ENCODE measurements at regions not wholly inside any gene's neighbourhood (a gene's known extent, or its start where the extent isn't known, plus 50 kb on each side); places are given as distances from the start of the nearest gene placed in this dataset.

- H3K4me1 Mint-ChIP-seq = peaks cover 0 to 22% (median 14%) of the 10 kb centered on the region in 4 donors
- no peaks in the 10 kb centered on the region for H3K36me3 ChIP-seq (ENCODE audit: control insufficient read depth, insufficient read depth, low read length)
- H3K4me1 ChIP-seq (ENCODE audit: control insufficient read depth, insufficient read depth, low read length, poor library complexity, severe bottlenecking) = peaks cover 23% of the 10 kb centered on the region
- H3K4me3 Mint-ChIP-seq = peak overlapping the region; percentile 78 to 92 (median 86)
- H3K27me3 ChIP-seq (ENCODE audit: control insufficient read depth, insufficient read depth, low read length) = no peaks in the 10 kb centered on the region
- H3K4me3 ChIP-seq (ENCODE audit: low read depth, low read length) = peak overlapping the region; percentile 78
- H3K9me3 ChIP-seq (ENCODE audit: control insufficient read depth in 2 of 2, low read length in 2 of 2) = no peaks in the 10 kb centered on the region
- no peak overlapping the region for H3K27ac Mint-ChIP-seq
- ATAC-seq (ENCODE audit: low read depth in 2 of 2) (peak in 1 of 2 donors; percentile 5), DNase-seq (peak in 2 of 3 donors; percentile 20 to 34)
- peaks cover 0 to 2% (median 0%) of the 10 kb centered on the region in 7 donors for H3K9me3 Mint-ChIP-seq
- no peaks in the 10 kb centered on the region for H3K27me3 Mint-ChIP-seq
- H3K27ac ChIP-seq (ENCODE audit: insufficient read depth, low read length, poor library complexity, severe bottlenecking) = no peak overlapping the region
- H3K36me3 Mint-ChIP-seq = peaks cover 3% of the 10 kb centered on the region
Observed at GRCh38 chr10:30784897-30785605, 155.5 kb upstream of the LYZL2 start.

- DNase-seq (peak in 1 of 3 donors; percentile 20), ATAC-seq (ENCODE audit: low read depth in 2 of 2) (no peak)
- Mint-ChIP-seq H3K4me3 (peak overlapping the region; percentile 85 to 92 (median 86)), H3K36me3 (no peaks in the 10 kb centered on the region), H3K27me3 (no peaks in the 10 kb centered on the region), H3K4me1 (peaks cover 0 to 18% (median 12%) of the 10 kb centered on the region in 4 donors), H3K9me3 (no peaks in the 10 kb centered on the region), H3K27ac (peak overlapping the region in 2 of 3 donors; percentile 85 to 89)
- Histone ChIP-seq H3K4me3 (ENCODE audit: low read depth, low read length) (peak overlapping the region; percentile 78), H3K36me3 (ENCODE audit: control insufficient read depth, insufficient read depth, low read length) (no peaks in the 10 kb centered on the region), H3K4me1 (ENCODE audit: control insufficient read depth, insufficient read depth, low read length, poor library complexity, severe bottlenecking) (peaks cover 23% of the 10 kb centered on the region), H3K9me3 (ENCODE audit: control insufficient read depth in 2 of 2, low read length in 2 of 2) (no peaks in the 10 kb centered on the region), H3K27ac (ENCODE audit: insufficient read depth, low read length, poor library complexity, severe bottlenecking) (peak overlapping the region; percentile 15), H3K27me3 (ENCODE audit: control insufficient read depth, insufficient read depth, low read length) (no peaks in the 10 kb centered on the region)
Observed at GRCh38 chr10:30784524-30784896, 155.0 kb upstream of the LYZL2 start.

- no peaks in the 10 kb centered on the region for H3K27me3 Mint-ChIP-seq
Observed at GRCh38 chr10:30783939-30784501, 154.5 kb upstream of the LYZL2 start.

GRCh38 chr10:30782537-30783461, 153.2 kb upstream of the LYZL2 start:
- Histone ChIP-seq H3K27me3 (ENCODE audit: control insufficient read depth, insufficient read depth, low read length) (no peaks in the 10 kb centered on the region), H3K4me3 (ENCODE audit: low read depth, low read length) (no peak overlapping the region), H3K27ac (ENCODE audit: insufficient read depth, low read length, poor library complexity, severe bottlenecking) (peak overlapping the region; percentile 15), H3K36me3 (ENCODE audit: control insufficient read depth, insufficient read depth, low read length) (no peaks in the 10 kb centered on the region), H3K4me1 (ENCODE audit: control insufficient read depth, insufficient read depth, low read length, poor library complexity, severe bottlenecking) (peaks cover 23% of the 10 kb centered on the region), H3K9me3 (ENCODE audit: control insufficient read depth in 2 of 2, low read length in 2 of 2) (no peaks in the 10 kb centered on the region)
- Mint-ChIP-seq H3K27me3 (no peaks in the 10 kb centered on the region), H3K4me3 (peak overlapping the region; percentile 30 to 85 (median 48)), H3K9me3 (no peaks in the 10 kb centered on the region), H3K36me3 (no peaks in the 10 kb centered on the region), H3K27ac (peak overlapping the region in 1 of 3 donors; percentile 14), H3K4me1 (peaks cover 0 to 18% (median 12%) of the 10 kb centered on the region in 4 donors)
- ATAC-seq (ENCODE audit: low read depth in 2 of 2) (no peak), DNase-seq (peak in 1 of 3 donors; percentile 3)

More at GRCh38 chr10:30783939-30784501, 154.5 kb upstream of the LYZL2 start:
- Mint-ChIP-seq H3K27ac (peak overlapping the region in 2 of 3 donors; percentile 85 to 89), H3K4me1 (peaks cover 0 to 18% (median 12%) of the 10 kb centered on the region in 4 donors), H3K9me3 (no peaks in the 10 kb centered on the region), H3K4me3 (peak overlapping the region; percentile 85 to 92 (median 86)), H3K36me3 (no peaks in the 10 kb centered on the region)
- Histone ChIP-seq H3K36me3 (ENCODE audit: control insufficient read depth, insufficient read depth, low read length) (no peaks in the 10 kb centered on the region), H3K4me1 (ENCODE audit: control insufficient read depth, insufficient read depth, low read length, poor library complexity, severe bottlenecking) (peaks cover 23% of the 10 kb centered on the region), H3K9me3 (ENCODE audit: control insufficient read depth in 2 of 2, low read length in 2 of 2) (no peaks in the 10 kb centered on the region), H3K4me3 (ENCODE audit: low read depth, low read length) (peak overlapping the region; percentile 78), H3K27ac (ENCODE audit: insufficient read depth, low read length, poor library complexity, severe bottlenecking) (peak overlapping the region; percentile 15), H3K27me3 (ENCODE audit: control insufficient read depth, insufficient read depth, low read length) (no peaks in the 10 kb centered on the region)
- ATAC-seq (ENCODE audit: low read depth in 2 of 2) = peak; percentile 87 to 89
- DNase-seq = peak; percentile 60 to 86 (median 79)

- no peak overlapping the region for H3K27ac ChIP-seq (ENCODE audit: insufficient read depth, low read length, poor library complexity, severe bottlenecking)
- ATAC-seq (ENCODE audit: low read depth in 2 of 2) = no peak
- H3K4me1 ChIP-seq (ENCODE audit: control insufficient read depth, insufficient read depth, low read length, poor library complexity, severe bottlenecking) = peaks cover 23% of the 10 kb centered on the region
- no peaks in the 10 kb centered on the region for H3K9me3 ChIP-seq (ENCODE audit: control insufficient read depth in 2 of 2, low read length in 2 of 2)
- H3K27me3 ChIP-seq (ENCODE audit: control insufficient read depth, insufficient read depth, low read length) = no peaks in the 10 kb centered on the region
- Mint-ChIP-seq H3K27me3 (no peaks in the 10 kb centered on the region), H3K9me3 (no peaks in the 10 kb centered on the region), H3K4me3 (no peak overlapping the region), H3K27ac (no peak overlapping the region), H3K4me1 (peaks cover 0 to 18% (median 12%) of the 10 kb centered on the region in 4 donors), H3K36me3 (no peaks in the 10 kb centered on the region)
- no peak for DNase-seq
- H3K36me3 ChIP-seq (ENCODE audit: control insufficient read depth, insufficient read depth, low read length) = no peaks in the 10 kb centered on the region
- no peak overlapping the region for H3K4me3 ChIP-seq (ENCODE audit: low read depth, low read length)
Observed at GRCh38 chr10:30782157-30782536, 152.6 kb upstream of the LYZL2 start.

- no peaks in the 10 kb centered on the region for H3K36me3 ChIP-seq (ENCODE audit: control insufficient read depth, insufficient read depth, low read length)
- no peak overlapping the region for H3K4me3 Mint-ChIP-seq
- H3K4me3 ChIP-seq (ENCODE audit: low read depth, low read length) = no peak overlapping the region
- H3K27ac ChIP-seq (ENCODE audit: insufficient read depth, low read length, poor library complexity, severe bottlenecking) = no peak overlapping the region
- H3K36me3 Mint-ChIP-seq = no peaks in the 10 kb centered on the region
- H3K9me3 ChIP-seq (ENCODE audit: control insufficient read depth in 2 of 2, low read length in 2 of 2) = no peaks in the 10 kb centered on the region
- ATAC-seq (ENCODE audit: low read depth in 2 of 2) (no peak), DNase-seq (no peak)
- H3K4me1 Mint-ChIP-seq = peaks cover 0 to 18% (median 12%) of the 10 kb centered on the region in 4 donors
- H3K9me3 Mint-ChIP-seq = no peaks in the 10 kb centered on the region
- peaks cover 23% of the 10 kb centered on the region for H3K4me1 ChIP-seq (ENCODE audit: control insufficient read depth, insufficient read depth, low read length, poor library complexity, severe bottlenecking)
- no peak overlapping the region for H3K27ac Mint-ChIP-seq
- H3K27me3 Mint-ChIP-seq = no peaks in the 10 kb centered on the region
- no peaks in the 10 kb centered on the region for H3K27me3 ChIP-seq (ENCODE audit: control insufficient read depth, insufficient read depth, low read length)
Observed at GRCh38 chr10:30781670-30782121, 152.1 kb upstream of the LYZL2 start.

- H3K27ac ChIP-seq (ENCODE audit: insufficient read depth, low read length, poor library complexity, severe bottlenecking) = no peak overlapping the region
- H3K4me1 ChIP-seq (ENCODE audit: control insufficient read depth, insufficient read depth, low read length, poor library complexity, severe bottlenecking) = peaks cover 8% of the 10 kb centered on the region
- DNase-seq (no peak), ATAC-seq (ENCODE audit: low read depth in 2 of 2) (no peak)
- no peaks in the 10 kb centered on the region for H3K9me3 ChIP-seq (ENCODE audit: control insufficient read depth in 2 of 2, low read length in 2 of 2)
- no peaks in the 10 kb centered on the region for H3K27me3 Mint-ChIP-seq
- H3K9me3 Mint-ChIP-seq = no peaks in the 10 kb centered on the region
- no peak overlapping the region for H3K27ac Mint-ChIP-seq
- H3K36me3 Mint-ChIP-seq = no peaks in the 10 kb centered on the region
- H3K36me3 ChIP-seq (ENCODE audit: control insufficient read depth, insufficient read depth, low read length) = no peaks in the 10 kb centered on the region
- H3K4me3 Mint-ChIP-seq = no peak overlapping the region
- no peak overlapping the region for H3K4me3 ChIP-seq (ENCODE audit: low read depth, low read length)
- H3K27me3 ChIP-seq (ENCODE audit: control insufficient read depth, insufficient read depth, low read length) = no peaks in the 10 kb centered on the region
- peaks cover 0 to 7% (median 3%) of the 10 kb centered on the region in 4 donors for H3K4me1 Mint-ChIP-seq
Observed at GRCh38 chr10:30778769-30779168, 149.2 kb upstream of the LYZL2 start.

Data from CD4-positive, CD25-positive, alpha-beta regulatory T cell (primary cell).